ENCODE measurements at regions not wholly inside any gene's neighbourhood (a gene's known extent, or its start where the extent isn't known, plus 50 kb on each side); places are given as distances from the start of the nearest gene placed in this dataset.

GRCh38 chr4:111992351-111993168, 152.7 kb upstream of the FAM241A start:
- no peaks in the 10 kb centered on the region for H4K20me1 ChIP-seq (ENCODE audit: insufficient read depth, low read depth, low read length)
- no peaks in the 10 kb centered on the region for H3K9me3 ChIP-seq (ENCODE audit: low read length)
- no peaks in the 10 kb centered on the region for H3K36me3 ChIP-seq (ENCODE audit: insufficient read depth, low read length)
- no peak overlapping the region for H3K9ac ChIP-seq (ENCODE audit: low read length)
- H3K27me3 ChIP-seq (ENCODE audit: low read length): no peaks in the 10 kb centered on the region
- no peak overlapping the region for H2AFZ ChIP-seq (ENCODE audit: low read length)
- DNase-seq: no peak
- no peak overlapping the region for H3K27ac ChIP-seq (ENCODE audit: low read length)
- no peaks in the 10 kb centered on the region for H3K79me2 ChIP-seq (ENCODE audit: low read length)
- H3K4me2 ChIP-seq (ENCODE audit: low read depth, low read length, poor library complexity, severe bottlenecking): no peak overlapping the region
- H3K9me2 ChIP-seq (replicated peaks; ENCODE audit: insufficient read depth, low read length): no peaks in the 10 kb centered on the region
- no peak overlapping the region for H3K4me3 ChIP-seq (ENCODE audit: low read length)
- peaks cover 10% of the 10 kb centered on the region for H3K4me1 ChIP-seq (ENCODE audit: low read length)

- DNase-seq: no peak
- Histone ChIP-seq H3K9ac (ENCODE audit: low read length) (no peak overlapping the region), H4K20me1 (ENCODE audit: insufficient read depth, low read depth, low read length) (no peaks in the 10 kb centered on the region), H3K9me2 (replicated peaks; ENCODE audit: insufficient read depth, low read length) (no peaks in the 10 kb centered on the region), H3K4me1 (ENCODE audit: low read length) (peaks cover 10% of the 10 kb centered on the region), H3K27me3 (ENCODE audit: low read length) (no peaks in the 10 kb centered on the region), H3K9me3 (ENCODE audit: low read length) (no peaks in the 10 kb centered on the region), H3K4me3 (ENCODE audit: low read length) (no peak overlapping the region), H2AFZ (ENCODE audit: low read length) (no peak overlapping the region), H3K27ac (ENCODE audit: low read length) (no peak overlapping the region), H3K36me3 (ENCODE audit: insufficient read depth, low read length) (no peaks in the 10 kb centered on the region), H3K79me2 (ENCODE audit: low read length) (no peaks in the 10 kb centered on the region), H3K4me2 (ENCODE audit: low read depth, low read length, poor library complexity, severe bottlenecking) (no peak overlapping the region)
These were observed 150.9 kb upstream of the FAM241A start for GRCh38 chr4:111994392-111994791.

- no peaks in the 10 kb centered on the region for H3K9me2 ChIP-seq (replicated peaks; ENCODE audit: insufficient read depth, low read length)
- no peaks in the 10 kb centered on the region for H3K4me1 ChIP-seq (ENCODE audit: low read length)
- no peak overlapping the region for H2AFZ ChIP-seq (ENCODE audit: low read length)
- no peaks in the 10 kb centered on the region for H3K27me3 ChIP-seq (ENCODE audit: low read length)
- no peak overlapping the region for H3K27ac ChIP-seq (ENCODE audit: low read length)
- H3K36me3 ChIP-seq (ENCODE audit: insufficient read depth, low read length): no peaks in the 10 kb centered on the region
- H3K9me3 ChIP-seq (ENCODE audit: low read length): no peaks in the 10 kb centered on the region
- DNase-seq: no peak
- H4K20me1 ChIP-seq (ENCODE audit: insufficient read depth, low read depth, low read length): no peaks in the 10 kb centered on the region
- no peak overlapping the region for H3K9ac ChIP-seq (ENCODE audit: low read length)
- H3K4me3 ChIP-seq (ENCODE audit: low read length): no peak overlapping the region
- no peaks in the 10 kb centered on the region for H3K79me2 ChIP-seq (ENCODE audit: low read length)
- H3K4me2 ChIP-seq (ENCODE audit: low read depth, low read length, poor library complexity, severe bottlenecking): no peak overlapping the region
These were observed 147.5 kb upstream of the FAM241A start for GRCh38 chr4:111997785-111998184.

- H4K20me1 ChIP-seq (ENCODE audit: insufficient read depth, low read depth, low read length): no peaks in the 10 kb centered on the region
- H3K36me3 ChIP-seq (ENCODE audit: insufficient read depth, low read length): no peaks in the 10 kb centered on the region
- H2AFZ ChIP-seq (ENCODE audit: low read length): no peak overlapping the region
- H3K4me2 ChIP-seq (ENCODE audit: low read depth, low read length, poor library complexity, severe bottlenecking): no peak overlapping the region
- no peak overlapping the region for H3K9ac ChIP-seq (ENCODE audit: low read length)
- H3K4me3 ChIP-seq (ENCODE audit: low read length): no peak overlapping the region
- H3K9me3 ChIP-seq (ENCODE audit: low read length): no peaks in the 10 kb centered on the region
- H3K27me3 ChIP-seq (ENCODE audit: low read length): no peaks in the 10 kb centered on the region
- no peaks in the 10 kb centered on the region for H3K4me1 ChIP-seq (ENCODE audit: low read length)
- H3K79me2 ChIP-seq (ENCODE audit: low read length): no peaks in the 10 kb centered on the region
- H3K27ac ChIP-seq (ENCODE audit: low read length): no peak overlapping the region
- DNase-seq: no peak
- H3K9me2 ChIP-seq (replicated peaks; ENCODE audit: insufficient read depth, low read length): no peaks in the 10 kb centered on the region
These were observed 145.5 kb upstream of the FAM241A start for GRCh38 chr4:111999801-112000200.

GRCh38 chr4:112001041-112001440, 144.2 kb upstream of the FAM241A start:
- Histone ChIP-seq H2AFZ (ENCODE audit: low read length) (no peak overlapping the region), H3K27me3 (ENCODE audit: low read length) (no peaks in the 10 kb centered on the region), H3K9me3 (ENCODE audit: low read length) (no peaks in the 10 kb centered on the region), H3K79me2 (ENCODE audit: low read length) (no peaks in the 10 kb centered on the region), H3K4me1 (ENCODE audit: low read length) (no peaks in the 10 kb centered on the region), H3K36me3 (ENCODE audit: insufficient read depth, low read length) (no peaks in the 10 kb centered on the region), H4K20me1 (ENCODE audit: insufficient read depth, low read depth, low read length) (no peaks in the 10 kb centered on the region), H3K4me2 (ENCODE audit: low read depth, low read length, poor library complexity, severe bottlenecking) (no peak overlapping the region), H3K4me3 (ENCODE audit: low read length) (no peak overlapping the region), H3K27ac (ENCODE audit: low read length) (no peak overlapping the region), H3K9me2 (replicated peaks; ENCODE audit: insufficient read depth, low read length) (no peaks in the 10 kb centered on the region), H3K9ac (ENCODE audit: low read length) (no peak overlapping the region)
- DNase-seq: no peak

GRCh38 chr4:112002248-112002661, 143.0 kb upstream of the FAM241A start:
- H3K9ac ChIP-seq (ENCODE audit: low read length): no peak overlapping the region
- H2AFZ ChIP-seq (ENCODE audit: low read length): no peak overlapping the region
- H3K9me2 ChIP-seq (replicated peaks; ENCODE audit: insufficient read depth, low read length): no peaks in the 10 kb centered on the region
- no peaks in the 10 kb centered on the region for H3K9me3 ChIP-seq (ENCODE audit: low read length)
- no peak for DNase-seq
- H3K4me2 ChIP-seq (ENCODE audit: low read depth, low read length, poor library complexity, severe bottlenecking): no peak overlapping the region
- no peak overlapping the region for H3K27ac ChIP-seq (ENCODE audit: low read length)
- no peaks in the 10 kb centered on the region for H4K20me1 ChIP-seq (ENCODE audit: insufficient read depth, low read depth, low read length)
- no peaks in the 10 kb centered on the region for H3K27me3 ChIP-seq (ENCODE audit: low read length)
- no peaks in the 10 kb centered on the region for H3K36me3 ChIP-seq (ENCODE audit: insufficient read depth, low read length)
- H3K4me1 ChIP-seq (ENCODE audit: low read length): no peaks in the 10 kb centered on the region
- no peaks in the 10 kb centered on the region for H3K79me2 ChIP-seq (ENCODE audit: low read length)
- no peak overlapping the region for H3K4me3 ChIP-seq (ENCODE audit: low read length)

- H3K9me2 ChIP-seq (replicated peaks; ENCODE audit: insufficient read depth, low read length): no peaks in the 10 kb centered on the region
- no peaks in the 10 kb centered on the region for H4K20me1 ChIP-seq (ENCODE audit: insufficient read depth, low read depth, low read length)
- H3K27me3 ChIP-seq (ENCODE audit: low read length): no peaks in the 10 kb centered on the region
- no peak overlapping the region for H3K9ac ChIP-seq (ENCODE audit: low read length)
- H2AFZ ChIP-seq (ENCODE audit: low read length): no peak overlapping the region
- H3K4me2 ChIP-seq (ENCODE audit: low read depth, low read length, poor library complexity, severe bottlenecking): no peak overlapping the region
- H3K4me3 ChIP-seq (ENCODE audit: low read length): no peak overlapping the region
- no peaks in the 10 kb centered on the region for H3K36me3 ChIP-seq (ENCODE audit: insufficient read depth, low read length)
- DNase-seq: no peak
- H3K4me1 ChIP-seq (ENCODE audit: low read length): no peaks in the 10 kb centered on the region
- H3K79me2 ChIP-seq (ENCODE audit: low read length): no peaks in the 10 kb centered on the region
- no peak overlapping the region for H3K27ac ChIP-seq (ENCODE audit: low read length)
- no peaks in the 10 kb centered on the region for H3K9me3 ChIP-seq (ENCODE audit: low read length)
These were observed 141.9 kb upstream of the FAM241A start for GRCh38 chr4:112003231-112003907.

GRCh38 chr4:112005027-112005426, 140.2 kb upstream of the FAM241A start:
- no peaks in the 10 kb centered on the region for H3K79me2 ChIP-seq (ENCODE audit: low read length)
- H3K4me1 ChIP-seq (ENCODE audit: low read length): no peaks in the 10 kb centered on the region
- no peaks in the 10 kb centered on the region for H3K9me3 ChIP-seq (ENCODE audit: low read length)
- no peaks in the 10 kb centered on the region for H3K9me2 ChIP-seq (replicated peaks; ENCODE audit: insufficient read depth, low read length)
- H3K4me3 ChIP-seq (ENCODE audit: low read length): no peak overlapping the region
- DNase-seq: no peak
- no peak overlapping the region for H2AFZ ChIP-seq (ENCODE audit: low read length)
- no peaks in the 10 kb centered on the region for H3K36me3 ChIP-seq (ENCODE audit: insufficient read depth, low read length)
- no peak overlapping the region for H3K4me2 ChIP-seq (ENCODE audit: low read depth, low read length, poor library complexity, severe bottlenecking)
- no peaks in the 10 kb centered on the region for H4K20me1 ChIP-seq (ENCODE audit: insufficient read depth, low read depth, low read length)
- H3K27me3 ChIP-seq (ENCODE audit: low read length): no peaks in the 10 kb centered on the region
- no peak overlapping the region for H3K9ac ChIP-seq (ENCODE audit: low read length)
- no peak overlapping the region for H3K27ac ChIP-seq (ENCODE audit: low read length)

All from Karpas-422 (cell line).